NB4 (cell line): ENCODE measurements at regions not wholly inside any gene's neighbourhood (a gene's known extent, or its start where the extent isn't known, plus 50 kb on each side); places are given as distances from the start of the nearest gene placed in this dataset.

Experiments used
- CTCF ChIP-seq: IDR thresholded peaks from one replicate; pipeline ENCODE4 v1.5.1; 2012; ENCODE audit warnings: low read depth, low read length
- MAX ChIP-seq: IDR thresholded peaks from 2 replicates; pipeline ENCODE4 v1.6.1; 2011; ENCODE audit warnings: low read depth, low read length
- MYC ChIP-seq: IDR thresholded peaks from 2 replicates; pipeline ENCODE4 v1.6.1; 2011; ENCODE audit warnings: low read depth, low read length
- POLR2A ChIP-seq: IDR thresholded peaks from 2 replicates; pipeline ENCODE4 v1.6.1; 2011; ENCODE audit warnings: mild to moderate bottlenecking; ENCODE audit not compliant: insufficient read length; ENCODE audit errors: extremely low read depth

- TF ChIP-seq CTCF = no peak
- TF ChIP-seq POLR2A = no peak
- TF ChIP-seq MAX = no peak
- no peak for TF ChIP-seq MYC
Measured at GRCh38 chr16:79500286-79500685, 100.3 kb downstream of the MAF start.
